ENCODE measurements at regions not wholly inside any gene's neighbourhood (a gene's known extent, or its start where the extent isn't known, plus 50 kb on each side); places are given as distances from the start of the nearest gene placed in this dataset.

DNA sequence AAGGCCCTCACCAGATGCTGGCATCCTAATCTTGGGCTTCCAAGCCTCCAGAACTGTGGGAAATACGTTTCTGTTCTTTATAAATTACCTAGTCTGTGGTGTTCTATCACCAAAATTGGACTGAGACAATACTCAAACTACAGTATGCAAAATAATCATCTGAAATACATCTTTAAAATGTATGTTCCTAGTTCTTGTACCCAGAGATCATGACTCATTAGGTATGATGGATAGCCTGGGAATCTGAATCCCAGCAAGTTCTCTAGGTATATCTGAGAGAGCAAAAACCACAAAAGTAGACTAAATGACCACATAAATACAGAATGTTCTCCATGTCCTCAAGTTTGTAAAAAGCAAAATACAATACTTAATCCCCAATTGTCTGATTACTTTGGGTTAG is 166.3 kb downstream of the YIPF5 start:
- intact Hi-C loops (cut with DNase I) = no loop called here
- TF ChIP-seq, protein P1, sequence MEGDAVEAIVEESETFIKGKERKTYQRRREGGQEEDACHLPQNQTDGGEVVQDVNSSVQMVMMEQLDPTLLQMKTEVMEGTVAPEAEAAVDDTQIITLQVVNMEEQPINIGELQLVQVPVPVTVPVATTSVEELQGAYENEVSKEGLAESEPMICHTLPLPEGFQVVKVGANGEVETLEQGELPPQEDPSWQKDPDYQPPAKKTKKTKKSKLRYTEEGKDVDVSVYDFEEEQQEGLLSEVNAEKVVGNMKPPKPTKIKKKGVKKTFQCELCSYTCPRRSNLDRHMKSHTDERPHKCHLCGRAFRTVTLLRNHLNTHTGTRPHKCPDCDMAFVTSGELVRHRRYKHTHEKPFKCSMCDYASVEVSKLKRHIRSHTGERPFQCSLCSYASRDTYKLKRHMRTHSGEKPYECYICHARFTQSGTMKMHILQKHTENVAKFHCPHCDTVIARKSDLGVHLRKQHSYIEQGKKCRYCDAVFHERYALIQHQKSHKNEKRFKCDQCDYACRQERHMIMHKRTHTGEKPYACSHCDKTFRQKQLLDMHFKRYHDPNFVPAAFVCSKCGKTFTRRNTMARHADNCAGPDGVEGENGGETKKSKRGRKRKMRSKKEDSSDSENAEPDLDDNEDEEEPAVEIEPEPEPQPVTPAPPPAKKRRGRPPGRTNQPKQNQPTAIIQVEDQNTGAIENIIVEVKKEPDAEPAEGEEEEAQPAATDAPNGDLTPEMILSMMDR (IDR thresholded peaks at IDR 0.05) = no peak
- Histone ChIP-seq H3K4me3 (no peak overlapping the region), H3K36me3 (no peaks in the 10 kb centered on the region), H3K9me3 (no peaks in the 10 kb centered on the region), H3K4me1 (no peaks in the 10 kb centered on the region), H3K27ac (no peak overlapping the region), H3K27me3 (no peaks in the 10 kb centered on the region)
- no peak for DNase-seq (ENCODE audit: low spot score in 2 of 2)

DNA sequence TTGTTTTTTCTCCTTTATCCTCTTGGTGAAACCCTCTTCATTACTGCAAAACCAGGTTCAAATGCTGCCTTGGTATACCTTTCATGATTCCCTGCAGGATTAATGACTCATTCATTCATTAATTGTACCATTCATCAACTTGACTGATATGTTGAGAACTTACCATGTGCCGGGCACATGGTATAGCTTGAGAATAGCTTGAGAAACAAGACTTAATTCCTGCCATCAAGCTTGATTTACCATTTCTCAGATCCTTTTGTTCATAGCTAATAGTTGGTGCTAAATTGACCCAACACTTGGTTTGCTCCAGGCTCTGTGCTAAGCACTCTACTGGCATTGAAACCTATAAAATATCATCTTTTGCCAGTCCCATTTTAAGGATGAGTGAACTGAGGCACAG is 165.7 kb downstream of the YIPF5 start:
- H3K4me1 ChIP-seq = no peaks in the 10 kb centered on the region
- DNase-seq (ENCODE audit: low spot score in 2 of 2) = no peak
- no peaks in the 10 kb centered on the region for H3K27me3 ChIP-seq
- H3K27ac ChIP-seq = no peak overlapping the region
- no peaks in the 10 kb centered on the region for H3K9me3 ChIP-seq
- intact Hi-C loops (cut with DNase I) = no loop called here
- TF ChIP-seq, protein P1 (IDR thresholded peaks at IDR 0.05) = no peak
- H3K36me3 ChIP-seq = no peaks in the 10 kb centered on the region
- H3K4me3 ChIP-seq = no peak overlapping the region

DNA sequence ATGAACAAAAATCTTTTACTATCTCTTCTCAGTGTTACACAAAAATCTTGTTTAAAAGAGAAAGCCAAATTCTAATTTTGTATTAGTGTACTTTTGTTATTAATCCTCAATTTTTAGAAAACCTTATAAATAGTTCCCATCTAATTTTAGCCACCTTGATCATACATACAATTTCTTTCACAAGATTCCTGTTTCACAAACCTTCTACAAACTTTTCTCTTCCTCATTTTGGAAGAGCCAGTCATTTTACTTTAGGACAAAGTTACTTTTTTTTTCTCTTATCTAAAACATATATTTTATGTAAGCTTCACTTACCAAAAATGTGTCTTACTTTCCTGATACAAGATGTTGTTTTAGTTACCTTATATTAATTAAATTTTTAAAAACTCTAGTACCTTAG is 161.3 kb downstream of the YIPF5 start:
- H3K36me3 ChIP-seq = no peaks in the 10 kb centered on the region
- no peaks in the 10 kb centered on the region for H3K27me3 ChIP-seq
- H3K27ac ChIP-seq = no peak overlapping the region
- no peaks in the 10 kb centered on the region for H3K9me3 ChIP-seq
- H3K4me1 ChIP-seq = no peaks in the 10 kb centered on the region
- TF ChIP-seq, protein P1 (IDR thresholded peaks at IDR 0.05) = no peak
- no peak overlapping the region for H3K4me3 ChIP-seq
- no peak for DNase-seq (ENCODE audit: low spot score in 2 of 2)
- intact Hi-C loops (cut with DNase I) = no loop called here

DNA sequence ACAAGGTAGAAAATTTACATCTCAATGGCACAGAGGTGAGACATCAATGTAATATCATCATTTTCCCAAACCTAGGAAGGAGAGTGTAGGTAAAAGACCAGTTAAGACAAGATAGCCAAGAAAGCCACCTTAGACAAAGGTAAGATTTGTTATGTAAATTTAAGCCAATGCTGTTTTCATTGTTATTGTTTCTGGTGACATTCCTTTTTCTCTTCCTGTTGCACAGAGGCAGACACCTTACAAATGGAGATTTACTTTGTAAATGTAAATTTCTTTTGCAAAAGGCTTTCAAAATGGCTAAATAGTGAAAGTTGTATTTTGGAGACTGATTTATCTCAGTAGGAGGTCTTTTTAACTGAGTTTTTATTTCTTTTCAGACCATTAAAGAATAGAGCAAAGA is 159.1 kb downstream of the YIPF5 start:
- H3K4me1 ChIP-seq = no peaks in the 10 kb centered on the region
- no peaks in the 10 kb centered on the region for H3K9me3 ChIP-seq
- H3K36me3 ChIP-seq = no peaks in the 10 kb centered on the region
- H3K4me3 ChIP-seq = no peak overlapping the region
- no peaks in the 10 kb centered on the region for H3K27me3 ChIP-seq
- no peak for DNase-seq (ENCODE audit: low spot score in 2 of 2)
- H3K27ac ChIP-seq = no peak overlapping the region
- intact Hi-C loops (cut with DNase I) = no loop called here
- TF ChIP-seq, protein P1 (IDR thresholded peaks at IDR 0.05) = no peak

DNA sequence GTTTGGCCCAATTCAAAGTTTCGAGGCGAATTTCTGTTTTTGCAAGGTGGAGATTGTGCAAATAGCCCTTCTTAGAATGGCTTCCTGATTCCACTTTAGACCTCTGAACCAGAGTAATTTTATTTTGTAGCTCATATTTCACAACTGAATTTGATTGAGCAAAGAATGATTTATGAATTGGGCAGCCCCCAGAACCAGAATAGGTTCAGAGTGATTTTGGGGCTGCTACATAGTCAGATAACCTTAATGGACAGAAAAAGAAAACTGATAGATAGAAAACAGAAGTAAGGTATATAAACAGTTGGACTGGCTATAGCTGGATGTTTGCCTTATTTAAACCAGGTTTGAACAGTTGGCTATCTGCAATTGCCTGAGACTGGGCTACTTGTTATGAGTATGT is 156.6 kb downstream of the YIPF5 start:
- Histone ChIP-seq H3K9me3 (no peaks in the 10 kb centered on the region), H3K4me1 (no peaks in the 10 kb centered on the region), H3K27me3 (no peaks in the 10 kb centered on the region), H3K27ac (no peak overlapping the region), H3K36me3 (no peaks in the 10 kb centered on the region), H3K4me3 (no peak overlapping the region)
- DNase-seq (ENCODE audit: low spot score in 2 of 2) = no peak
- intact Hi-C loops (cut with DNase I) = no loop called here
- TF ChIP-seq, protein P1 (IDR thresholded peaks at IDR 0.05) = no peak

DNA sequence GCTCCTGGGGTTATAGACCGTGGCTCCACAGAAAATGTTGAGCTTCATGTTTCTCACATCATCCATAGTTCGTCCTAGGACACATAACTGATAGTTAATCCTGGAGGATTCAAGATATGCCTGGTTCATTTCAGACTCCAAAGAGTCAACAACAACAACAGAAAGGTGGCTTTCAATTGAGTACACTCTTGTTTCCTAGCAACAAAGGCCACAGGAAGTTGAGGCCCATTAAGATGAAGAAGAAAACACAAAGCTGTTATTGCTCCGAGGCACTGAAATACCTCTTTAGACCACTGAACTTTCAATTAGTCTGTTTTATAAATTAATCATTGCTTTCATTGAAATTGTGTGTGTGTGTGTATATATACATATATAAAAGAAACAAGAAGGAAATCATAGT is 154.5 kb downstream of the YIPF5 start:
- no peaks in the 10 kb centered on the region for H3K4me1 ChIP-seq
- intact Hi-C loops (cut with DNase I) = no loop called here

More for the DNA sequence above, 154.5 kb downstream of the YIPF5 start:
- H3K9me3 ChIP-seq = no peaks in the 10 kb centered on the region
- H3K27ac ChIP-seq = no peak overlapping the region
- DNase-seq (ENCODE audit: low spot score in 2 of 2) = no peak
- no peaks in the 10 kb centered on the region for H3K27me3 ChIP-seq
- no peaks in the 10 kb centered on the region for H3K36me3 ChIP-seq
- TF ChIP-seq, protein P1 (IDR thresholded peaks at IDR 0.05) = no peak
- no peak overlapping the region for H3K4me3 ChIP-seq
